Liver (tissue), 8 donors: ENCODE measurements at regions not wholly inside any gene's neighbourhood (a gene's known extent, or its start where the extent isn't known, plus 50 kb on each side); places are given as distances from the start of the nearest gene placed in this dataset.

ENCODE experiments used
- DNase-seq: peaks from one replicate; pipeline ENCODE4 v3.0.0-alpha.2; 2017; ENCODE audit warnings: low spot score
- H3K27ac ChIP-seq, 2 donors: one replicate each; pipeline ENCODE4 v1.7.0; 2013; ENCODE audit warnings: inconsistent platforms in 2 of 2, low read length in 2 of 2, control low read depth in 1 of 2, low read depth in 1 of 2, mild to moderate bottlenecking in 1 of 2
- H3K27me3 ChIP-seq, 4 donors: one replicate each; pipeline versions ENCODE4 v1.6.1 to v1.7.0; 2013; ENCODE audit warnings: low read length in 3 of 4, inconsistent platforms in 1 of 4, mild to moderate bottlenecking in 1 of 4, moderate library complexity in 1 of 4; ENCODE audit not compliant: control insufficient read depth in 4 of 4, insufficient read depth in 4 of 4
- H3K36me3 ChIP-seq, 4 donors: one replicate each; pipeline versions ENCODE4 v1.6.1 to v1.7.0; 2013; ENCODE audit warnings: low read length in 3 of 4, mild to moderate bottlenecking in 3 of 4, low read depth in 1 of 4, moderate library complexity in 1 of 4; ENCODE audit not compliant: control insufficient read depth in 4 of 4, insufficient read depth in 3 of 4
- H3K4me1 ChIP-seq, 4 donors: one replicate each; pipeline versions ENCODE4 v1.6.1 to v1.7.0; 2013; ENCODE audit warnings: low read length in 3 of 4, mild to moderate bottlenecking in 3 of 4, moderate library complexity in 1 of 4; ENCODE audit not compliant: control insufficient read depth in 4 of 4, insufficient read depth in 4 of 4
- H3K4me3 ChIP-seq, 3 donors: one replicate each; pipeline versions ENCODE4 v1.6.1 to v1.7.0; 2013; ENCODE audit warnings: low read length in 3 of 3, control low read depth in 1 of 3, low read depth in 1 of 3, mild to moderate bottlenecking in 1 of 3
- H3K9ac ChIP-seq, 2 donors: one replicate each; pipeline ENCODE4 v1.7.0; 2013; ENCODE audit warnings: low read length in 2 of 2, mild to moderate bottlenecking in 2 of 2, moderate library complexity in 2 of 2, control low read depth in 1 of 2, low read depth in 1 of 2
- H3K9me3 ChIP-seq, 4 donors: one replicate each; pipeline versions ENCODE4 v1.6.1 to v1.7.0; 2013; ENCODE audit warnings: low read length in 3 of 4; ENCODE audit not compliant: control insufficient read depth in 4 of 4
- EGR1 ChIP-seq, 2 donors: IDR thresholded peaks; 2 replicates each; pipeline ENCODE4 v1.6.1; 2016 to 2018; ENCODE audit warnings: antibody characterized with exemption in 2 of 2, low read depth in 2 of 2
- FOXA1 ChIP-seq: IDR thresholded peaks from 2 replicates; pipeline ENCODE4 v1.6.1; 2016; ENCODE audit warnings: antibody characterized with exemption
- FOXA2 ChIP-seq: IDR thresholded peaks from 2 replicates; pipeline ENCODE4 v1.6.1; 2016; ENCODE audit warnings: antibody characterized with exemption
- GABPA ChIP-seq, 2 donors: IDR thresholded peaks in 1 of 2; conservative IDR thresholded peaks in 1 of 2; 2 replicates each; pipeline ENCODE4 v1.6.1; 2016; ENCODE audit warnings: antibody characterized with exemption in 2 of 2, mild to moderate bottlenecking in 1 of 2, moderate library complexity in 1 of 2
- HNF4A ChIP-seq, 2 donors: conservative IDR thresholded peaks; 2 replicates each; pipeline ENCODE4 v1.6.1; 2016; ENCODE audit warnings: antibody characterized with exemption in 2 of 2, mild to moderate bottlenecking in 2 of 2
- HNF4G ChIP-seq: IDR thresholded peaks from 2 replicates; pipeline ENCODE4 v1.6.1; 2016; ENCODE audit warnings: antibody characterized with exemption
- JUND ChIP-seq, 2 donors: IDR thresholded peaks; 2 replicates each; pipeline ENCODE4 v1.6.1; 2016; ENCODE audit warnings: antibody characterized with exemption in 2 of 2
- NR2F2 ChIP-seq: IDR thresholded peaks from 2 replicates; pipeline ENCODE4 v1.6.1; 2016; ENCODE audit warnings: antibody characterized with exemption
- RAD21 ChIP-seq, 2 donors: IDR thresholded peaks; 2 replicates each; pipeline ENCODE4 v1.6.1; 2016; ENCODE audit warnings: antibody characterized with exemption in 2 of 2, mild to moderate bottlenecking in 2 of 2
- RXRA ChIP-seq, 2 donors: IDR thresholded peaks; 2 replicates each; pipeline ENCODE4 v1.6.1; 2017 to 2018; ENCODE audit warnings: antibody characterized with exemption in 2 of 2, mild to moderate bottlenecking in 1 of 2
- SP1 ChIP-seq: IDR thresholded peaks from 2 replicates; pipeline ENCODE4 v1.6.1; 2018; ENCODE audit warnings: antibody characterized with exemption, mild to moderate bottlenecking
- TAF1 ChIP-seq: conservative IDR thresholded peaks from 2 replicates; pipeline ENCODE4 v1.6.1; 2016; ENCODE audit warnings: antibody characterized with exemption, mild to moderate bottlenecking
- YY1 ChIP-seq: IDR thresholded peaks from 2 replicates; pipeline ENCODE4 v1.6.1; 2016; ENCODE audit warnings: antibody characterized with exemption, mild to moderate bottlenecking
- whole genome bisulfite sequencing: extraction: QIAGEN DNeasy Blood & Tissue Kit; methylation state at CpG from one replicate; pipeline ENCODE4 v1.1.7; 2013; 5-methylcytosine and 5-hydroxymethylcytosine counted together
- TF ChIP-seq, protein P1 (sequence below): IDR thresholded peaks from 2 replicates; pipeline ENCODE4 v1.6.1; 2016; ENCODE audit warnings: antibody characterized with exemption
- TF ChIP-seq, protein P2 (sequence below): IDR thresholded peaks from 2 replicates; pipeline ENCODE4 v1.6.1; 2016; ENCODE audit warnings: antibody characterized with exemption, mild to moderate bottlenecking
- TF ChIP-seq, protein P3 (sequence below): IDR thresholded peaks from 2 replicates; pipeline ENCODE4 v1.6.1; 2016; ENCODE audit warnings: antibody characterized with exemption
- TF ChIP-seq, protein P4 (sequence below): fragments of 150-350 bp; IDR thresholded peaks from 2 replicates; pipeline ENCODE4 v1.5.1; 2017; ENCODE audit warnings: improper control_type of control experiment, low read depth, low read length; ENCODE audit not compliant: missing input control
- TF ChIP-seq, protein P5 (sequence below): IDR thresholded peaks from 2 replicates; pipeline ENCODE4 v1.6.1; 2016; ENCODE audit warnings: antibody characterized with exemption
- donor health status: healthy.
- donor health status: healthy.
- donor health status: healthy.
- donor health status: healthy.
- donor health status: healthy.

DNA sequence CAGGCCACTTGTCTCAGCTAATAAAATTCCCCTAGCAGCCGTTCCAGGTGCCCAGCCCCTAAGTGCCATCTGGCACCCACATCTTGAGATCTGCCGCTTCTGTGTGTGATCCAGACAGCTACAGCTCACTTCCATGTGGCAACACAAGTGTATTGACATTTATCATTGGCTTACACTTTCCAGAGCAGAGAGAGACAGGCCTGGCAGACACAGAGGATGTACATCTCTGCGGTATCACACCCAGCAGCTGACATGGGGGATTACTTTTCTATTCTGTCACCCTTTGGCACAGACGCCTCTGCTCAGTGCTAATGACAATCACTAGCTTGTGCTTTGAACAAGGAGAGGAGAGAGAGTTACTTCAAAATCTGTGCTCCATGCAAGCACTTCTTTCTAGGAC is 195.9 kb downstream of the KDR start:
- DNase-seq, result no peak
- Histone ChIP-seq H3K36me3 (no peaks in the 10 kb centered on the region), H3K27ac (no peak overlapping the region), H3K4me3 (no peak overlapping the region), H3K4me1 (no peaks in the 10 kb centered on the region), H3K27me3 (no peaks in the 10 kb centered on the region), H3K9me3 (peaks cover 0 to 4% (median 0%) of the 10 kb centered on the region in 4 donors), H3K9ac (no peak overlapping the region)
- TF ChIP-seq EGR1 (IDR thresholded peaks at IDR 0.05; ENCODE audit: low read depth in 2 of 2), result no peak
- TF ChIP-seq, protein P1, sequence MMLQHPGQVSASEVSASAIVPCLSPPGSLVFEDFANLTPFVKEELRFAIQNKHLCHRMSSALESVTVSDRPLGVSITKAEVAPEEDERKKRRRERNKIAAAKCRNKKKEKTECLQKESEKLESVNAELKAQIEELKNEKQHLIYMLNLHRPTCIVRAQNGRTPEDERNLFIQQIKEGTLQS, result no peak
- no peak for TF ChIP-seq JUND (IDR thresholded peaks at IDR 0.05)
- no peak for TF ChIP-seq HNF4A (conservative IDR thresholded peaks at IDR 0.05)
- no peak for TF ChIP-seq GABPA (IDR thresholded peaks at IDR 0.05 in 1 of 2, conservative IDR thresholded peaks at IDR 0.05 in 1 of 2)
- 75% methylated on average over 4 of the region's 4 CpGs for WGBS

DNA sequence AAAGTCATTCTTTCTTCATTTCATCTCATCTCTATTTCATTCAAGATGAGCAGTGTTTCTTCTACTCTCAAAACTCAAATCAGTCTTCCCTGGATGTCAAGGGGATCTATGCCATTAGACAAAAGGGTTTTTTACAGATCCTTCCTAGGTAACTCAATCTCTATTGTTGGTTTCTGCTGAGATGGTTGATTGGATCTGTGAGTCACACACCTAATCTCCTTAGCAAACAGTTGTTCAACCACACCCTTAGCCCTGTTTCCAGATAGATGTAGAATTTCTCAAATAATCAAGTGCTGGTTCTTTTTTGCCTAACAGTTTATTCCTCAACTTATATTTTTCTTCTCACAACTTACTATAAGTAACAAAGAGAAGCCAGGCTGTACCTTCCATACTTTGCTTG is 200.5 kb downstream of the KDR start:
- peaks cover 0 to 4% (median 0%) of the 10 kb centered on the region in 4 donors for H3K9me3 ChIP-seq
- no peak overlapping the region for H3K27ac ChIP-seq
- H3K4me1 ChIP-seq, result no peaks in the 10 kb centered on the region
- H3K4me3 ChIP-seq, result no peak overlapping the region
- H3K36me3 ChIP-seq, result no peaks in the 10 kb centered on the region
- H3K9ac ChIP-seq, result no peak overlapping the region
- TF ChIP-seq EGR1 (IDR thresholded peaks at IDR 0.05; ENCODE audit: low read depth in 2 of 2) (no peak), RAD21 (IDR thresholded peaks at IDR 0.05) (no peak), GABPA (IDR thresholded peaks at IDR 0.05 in 1 of 2, conservative IDR thresholded peaks at IDR 0.05 in 1 of 2) (no peak), JUND (IDR thresholded peaks at IDR 0.05) (no peak)
- no peak for DNase-seq
- no peaks in the 10 kb centered on the region for H3K27me3 ChIP-seq

DNA sequence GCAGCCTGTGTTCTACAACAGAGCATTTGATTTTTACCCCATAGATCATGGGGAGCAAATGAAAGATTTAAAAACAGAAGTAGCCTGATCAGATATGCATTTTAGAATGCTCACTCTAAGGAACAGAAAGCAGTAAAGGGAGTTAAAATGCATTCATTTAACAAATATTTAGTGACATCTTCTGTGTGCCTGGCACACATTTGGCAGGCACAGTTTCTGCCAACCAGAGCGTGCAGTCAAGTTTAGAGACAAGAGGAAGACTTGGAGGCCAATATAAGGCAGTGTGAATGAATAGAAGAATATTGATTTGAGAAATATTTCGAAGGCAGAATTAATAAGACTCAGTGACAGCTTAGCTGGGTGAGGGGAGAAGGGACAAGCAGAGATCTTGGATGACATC is 210.1 kb downstream of the KDR start:
- Histone ChIP-seq H3K27me3 (no peaks in the 10 kb centered on the region), H3K9ac (no peak overlapping the region), H3K9me3 (no peaks in the 10 kb centered on the region), H3K36me3 (no peaks in the 10 kb centered on the region), H3K27ac (no peak overlapping the region), H3K4me1 (no peaks in the 10 kb centered on the region), H3K4me3 (no peak overlapping the region)
- 86% methylated on average over 2 of the region's 2 CpGs for WGBS
- no peak for DNase-seq
- TF ChIP-seq, protein P2, sequence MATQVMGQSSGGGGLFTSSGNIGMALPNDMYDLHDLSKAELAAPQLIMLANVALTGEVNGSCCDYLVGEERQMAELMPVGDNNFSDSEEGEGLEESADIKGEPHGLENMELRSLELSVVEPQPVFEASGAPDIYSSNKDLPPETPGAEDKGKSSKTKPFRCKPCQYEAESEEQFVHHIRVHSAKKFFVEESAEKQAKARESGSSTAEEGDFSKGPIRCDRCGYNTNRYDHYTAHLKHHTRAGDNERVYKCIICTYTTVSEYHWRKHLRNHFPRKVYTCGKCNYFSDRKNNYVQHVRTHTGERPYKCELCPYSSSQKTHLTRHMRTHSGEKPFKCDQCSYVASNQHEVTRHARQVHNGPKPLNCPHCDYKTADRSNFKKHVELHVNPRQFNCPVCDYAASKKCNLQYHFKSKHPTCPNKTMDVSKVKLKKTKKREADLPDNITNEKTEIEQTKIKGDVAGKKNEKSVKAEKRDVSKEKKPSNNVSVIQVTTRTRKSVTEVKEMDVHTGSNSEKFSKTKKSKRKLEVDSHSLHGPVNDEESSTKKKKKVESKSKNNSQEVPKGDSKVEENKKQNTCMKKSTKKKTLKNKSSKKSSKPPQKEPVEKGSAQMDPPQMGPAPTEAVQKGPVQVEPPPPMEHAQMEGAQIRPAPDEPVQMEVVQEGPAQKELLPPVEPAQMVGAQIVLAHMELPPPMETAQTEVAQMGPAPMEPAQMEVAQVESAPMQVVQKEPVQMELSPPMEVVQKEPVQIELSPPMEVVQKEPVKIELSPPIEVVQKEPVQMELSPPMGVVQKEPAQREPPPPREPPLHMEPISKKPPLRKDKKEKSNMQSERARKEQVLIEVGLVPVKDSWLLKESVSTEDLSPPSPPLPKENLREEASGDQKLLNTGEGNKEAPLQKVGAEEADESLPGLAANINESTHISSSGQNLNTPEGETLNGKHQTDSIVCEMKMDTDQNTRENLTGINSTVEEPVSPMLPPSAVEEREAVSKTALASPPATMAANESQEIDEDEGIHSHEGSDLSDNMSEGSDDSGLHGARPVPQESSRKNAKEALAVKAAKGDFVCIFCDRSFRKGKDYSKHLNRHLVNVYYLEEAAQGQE, result no peak
- TF ChIP-seq HNF4G, result no peak
- no peak for TF ChIP-seq GABPA (IDR thresholded peaks at IDR 0.05 in 1 of 2, conservative IDR thresholded peaks at IDR 0.05 in 1 of 2)
- no peak for TF ChIP-seq FOXA2
- TF ChIP-seq, protein P3, sequence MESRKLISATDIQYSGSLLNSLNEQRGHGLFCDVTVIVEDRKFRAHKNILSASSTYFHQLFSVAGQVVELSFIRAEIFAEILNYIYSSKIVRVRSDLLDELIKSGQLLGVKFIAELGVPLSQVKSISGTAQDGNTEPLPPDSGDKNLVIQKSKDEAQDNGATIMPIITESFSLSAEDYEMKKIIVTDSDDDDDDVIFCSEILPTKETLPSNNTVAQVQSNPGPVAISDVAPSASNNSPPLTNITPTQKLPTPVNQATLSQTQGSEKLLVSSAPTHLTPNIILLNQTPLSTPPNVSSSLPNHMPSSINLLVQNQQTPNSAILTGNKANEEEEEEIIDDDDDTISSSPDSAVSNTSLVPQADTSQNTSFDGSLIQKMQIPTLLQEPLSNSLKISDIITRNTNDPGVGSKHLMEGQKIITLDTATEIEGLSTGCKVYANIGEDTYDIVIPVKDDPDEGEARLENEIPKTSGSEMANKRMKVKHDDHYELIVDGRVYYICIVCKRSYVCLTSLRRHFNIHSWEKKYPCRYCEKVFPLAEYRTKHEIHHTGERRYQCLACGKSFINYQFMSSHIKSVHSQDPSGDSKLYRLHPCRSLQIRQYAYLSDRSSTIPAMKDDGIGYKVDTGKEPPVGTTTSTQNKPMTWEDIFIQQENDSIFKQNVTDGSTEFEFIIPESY, result no peak
- no peak for TF ChIP-seq JUND (IDR thresholded peaks at IDR 0.05)
- TF ChIP-seq HNF4A (conservative IDR thresholded peaks at IDR 0.05), result no peak
- TF ChIP-seq RAD21 (IDR thresholded peaks at IDR 0.05), result no peak
- no peak for TF ChIP-seq YY1
- TF ChIP-seq, protein P1, result no peak
- TF ChIP-seq, protein P4, sequence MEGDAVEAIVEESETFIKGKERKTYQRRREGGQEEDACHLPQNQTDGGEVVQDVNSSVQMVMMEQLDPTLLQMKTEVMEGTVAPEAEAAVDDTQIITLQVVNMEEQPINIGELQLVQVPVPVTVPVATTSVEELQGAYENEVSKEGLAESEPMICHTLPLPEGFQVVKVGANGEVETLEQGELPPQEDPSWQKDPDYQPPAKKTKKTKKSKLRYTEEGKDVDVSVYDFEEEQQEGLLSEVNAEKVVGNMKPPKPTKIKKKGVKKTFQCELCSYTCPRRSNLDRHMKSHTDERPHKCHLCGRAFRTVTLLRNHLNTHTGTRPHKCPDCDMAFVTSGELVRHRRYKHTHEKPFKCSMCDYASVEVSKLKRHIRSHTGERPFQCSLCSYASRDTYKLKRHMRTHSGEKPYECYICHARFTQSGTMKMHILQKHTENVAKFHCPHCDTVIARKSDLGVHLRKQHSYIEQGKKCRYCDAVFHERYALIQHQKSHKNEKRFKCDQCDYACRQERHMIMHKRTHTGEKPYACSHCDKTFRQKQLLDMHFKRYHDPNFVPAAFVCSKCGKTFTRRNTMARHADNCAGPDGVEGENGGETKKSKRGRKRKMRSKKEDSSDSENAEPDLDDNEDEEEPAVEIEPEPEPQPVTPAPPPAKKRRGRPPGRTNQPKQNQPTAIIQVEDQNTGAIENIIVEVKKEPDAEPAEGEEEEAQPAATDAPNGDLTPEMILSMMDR, result no peak
- no peak for TF ChIP-seq EGR1 (IDR thresholded peaks at IDR 0.05; ENCODE audit: low read depth in 2 of 2)
- TF ChIP-seq RXRA (IDR thresholded peaks at IDR 0.05), result no peak
- TF ChIP-seq, protein P5, sequence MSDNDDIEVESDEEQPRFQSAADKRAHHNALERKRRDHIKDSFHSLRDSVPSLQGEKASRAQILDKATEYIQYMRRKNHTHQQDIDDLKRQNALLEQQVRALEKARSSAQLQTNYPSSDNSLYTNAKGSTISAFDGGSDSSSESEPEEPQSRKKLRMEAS, result no peak
- TF ChIP-seq NR2F2, result no peak
- TF ChIP-seq FOXA1, result no peak
- TF ChIP-seq SP1, result no peak
- TF ChIP-seq TAF1, result no peak
